SU-DHL-6 (cell line): ENCODE measurements at regions not wholly inside any gene's neighbourhood (a gene's known extent, or its start where the extent isn't known, plus 50 kb on each side); places are given as distances from the start of the nearest gene placed in this dataset.

Experiments
- EZH2phosphoT487 ChIP-seq: fragments of 200-600 bp; sonication (generic), shearing (Covaris generic); conservative IDR thresholded peaks from 2 replicates; pipeline ENCODE4 v1.6.1; 2018; ENCODE audit warnings: mild to moderate bottlenecking, antibody characterized with exemption, low read length, moderate library complexity, mixed read lengths
- TF ChIP-seq, protein P1 (sequence below): fragments of 200-600 bp; sonication (generic); IDR thresholded peaks from one replicate; pipeline ENCODE4 v1.5.1; 2017; ENCODE audit warnings: antibody characterized with exemption, mild to moderate bottlenecking, low read length, moderate library complexity; ENCODE audit not compliant: insufficient read depth, poor library complexity, severe bottlenecking

DNA sequence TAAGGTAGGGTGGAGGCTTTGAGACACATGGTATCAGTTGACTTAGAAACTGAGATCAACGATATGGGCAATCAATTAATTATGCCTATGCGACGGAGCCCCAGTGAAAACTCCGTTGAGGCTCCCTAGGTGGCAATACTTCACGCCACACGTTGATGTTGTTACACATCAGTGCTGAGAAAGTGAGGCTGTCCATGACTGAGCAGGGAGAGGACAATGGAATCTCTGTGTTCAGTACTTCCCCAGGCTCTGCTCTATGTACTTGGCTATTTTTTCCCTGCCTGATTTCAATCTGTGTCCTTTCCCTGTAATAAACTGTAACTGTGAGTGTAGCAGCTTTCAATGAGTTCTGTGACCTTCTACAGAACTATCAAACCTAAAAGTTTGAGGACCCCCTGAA lies 211.7 kb downstream of the SNCAIP start:
- no peak for TF ChIP-seq EZH2phosphoT487
- TF ChIP-seq, protein P1, sequence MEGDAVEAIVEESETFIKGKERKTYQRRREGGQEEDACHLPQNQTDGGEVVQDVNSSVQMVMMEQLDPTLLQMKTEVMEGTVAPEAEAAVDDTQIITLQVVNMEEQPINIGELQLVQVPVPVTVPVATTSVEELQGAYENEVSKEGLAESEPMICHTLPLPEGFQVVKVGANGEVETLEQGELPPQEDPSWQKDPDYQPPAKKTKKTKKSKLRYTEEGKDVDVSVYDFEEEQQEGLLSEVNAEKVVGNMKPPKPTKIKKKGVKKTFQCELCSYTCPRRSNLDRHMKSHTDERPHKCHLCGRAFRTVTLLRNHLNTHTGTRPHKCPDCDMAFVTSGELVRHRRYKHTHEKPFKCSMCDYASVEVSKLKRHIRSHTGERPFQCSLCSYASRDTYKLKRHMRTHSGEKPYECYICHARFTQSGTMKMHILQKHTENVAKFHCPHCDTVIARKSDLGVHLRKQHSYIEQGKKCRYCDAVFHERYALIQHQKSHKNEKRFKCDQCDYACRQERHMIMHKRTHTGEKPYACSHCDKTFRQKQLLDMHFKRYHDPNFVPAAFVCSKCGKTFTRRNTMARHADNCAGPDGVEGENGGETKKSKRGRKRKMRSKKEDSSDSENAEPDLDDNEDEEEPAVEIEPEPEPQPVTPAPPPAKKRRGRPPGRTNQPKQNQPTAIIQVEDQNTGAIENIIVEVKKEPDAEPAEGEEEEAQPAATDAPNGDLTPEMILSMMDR: no peak
